Ammon's horn (tissue), 1 donor: ENCODE measurements at regions not wholly inside any gene's neighbourhood (a gene's known extent, or its start where the extent isn't known, plus 50 kb on each side); places are given as distances from the start of the nearest gene placed in this dataset.

Experiments used
- DNase-seq: peaks from one replicate; pipeline ENCODE4 v3.0.0-alpha.2; 2016; ENCODE audit warnings: low spot score

DNA sequence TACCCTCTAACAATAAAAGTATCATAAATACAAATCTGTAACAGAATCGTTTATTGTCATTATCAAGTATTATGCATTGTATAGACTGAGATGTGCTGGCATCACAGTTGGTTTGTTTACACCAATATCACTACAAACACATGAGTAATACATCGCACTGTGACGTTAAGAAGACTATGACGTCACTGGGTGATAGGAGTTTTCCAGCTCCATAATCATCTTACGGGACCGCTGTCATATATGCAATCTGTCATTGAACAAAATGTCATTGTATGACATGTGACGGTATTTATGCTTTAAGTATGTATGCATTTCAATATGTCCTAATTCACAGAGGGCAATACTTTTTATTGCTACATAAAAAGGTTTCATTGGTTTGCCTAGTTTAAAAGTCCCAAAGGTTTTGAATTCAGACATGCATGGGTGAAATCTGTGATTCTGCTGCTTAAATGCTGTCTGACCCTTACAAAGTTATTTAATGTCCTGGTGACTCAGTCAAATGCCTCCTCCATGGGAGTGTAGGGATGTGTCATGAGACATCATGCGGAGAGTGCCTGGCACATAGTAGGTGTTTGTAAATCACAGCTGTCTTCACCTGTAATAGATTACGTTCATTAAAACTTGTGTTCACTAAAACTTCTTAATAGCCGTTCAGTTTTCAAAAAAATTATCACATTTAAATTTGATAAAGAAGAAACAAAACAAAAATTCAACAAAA, 160.7 kb upstream of the PDE10A start:
- DNase-seq = no peak

- no peak for DNase-seq
Measured at GRCh38 chr6:165822501-165822900, 159.5 kb upstream of the PDE10A start.

GRCh38 chr6:165821754-165822153, 158.7 kb upstream of the PDE10A start:
- no peak for DNase-seq

DNA sequence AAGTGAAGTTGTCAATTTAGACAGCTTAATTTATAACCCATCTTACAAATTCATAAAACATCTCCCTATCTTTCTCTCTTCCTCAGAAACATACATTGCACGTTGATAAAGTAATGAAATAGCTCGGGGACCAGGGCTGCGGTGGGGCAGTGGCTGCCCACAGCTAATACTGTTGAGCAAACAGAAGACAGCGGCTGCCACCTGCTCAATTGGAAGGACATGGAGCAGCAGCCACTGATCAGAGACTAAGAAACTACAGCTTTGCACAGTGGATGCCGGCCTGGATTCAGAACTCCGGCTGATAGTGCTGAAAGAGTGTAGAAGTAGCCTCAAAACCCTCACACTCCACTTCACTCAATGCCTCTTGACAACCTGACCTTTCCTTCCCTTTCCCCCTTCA, 157.9 kb upstream of the PDE10A start:
- no peak for DNase-seq

DNA sequence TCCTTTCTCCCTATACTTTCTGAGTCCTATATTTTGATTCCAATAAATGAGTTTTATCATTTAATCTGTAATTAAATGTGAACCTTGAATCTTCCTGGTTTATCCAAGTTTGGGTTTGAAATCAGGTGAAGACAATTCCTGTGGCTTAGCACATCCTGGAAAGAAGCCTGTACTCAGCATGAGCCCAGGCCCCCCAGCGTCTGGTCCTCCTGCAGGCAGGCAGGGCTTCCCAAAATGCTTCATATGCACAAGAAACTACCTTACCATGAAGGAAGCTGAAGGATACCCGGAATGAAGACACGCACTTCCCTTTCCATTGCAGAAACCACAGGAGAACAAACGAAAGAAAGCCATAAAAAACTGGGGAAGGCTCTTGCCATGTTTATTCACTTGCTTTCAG, 157.4 kb upstream of the PDE10A start:
- no peak for DNase-seq

GRCh38 chr6:165819394-165819793, 156.4 kb upstream of the PDE10A start:
- no peak for DNase-seq

- DNase-seq = no peak
Measured at GRCh38 chr6:165818200-165818599, 155.2 kb upstream of the PDE10A start.

DNA sequence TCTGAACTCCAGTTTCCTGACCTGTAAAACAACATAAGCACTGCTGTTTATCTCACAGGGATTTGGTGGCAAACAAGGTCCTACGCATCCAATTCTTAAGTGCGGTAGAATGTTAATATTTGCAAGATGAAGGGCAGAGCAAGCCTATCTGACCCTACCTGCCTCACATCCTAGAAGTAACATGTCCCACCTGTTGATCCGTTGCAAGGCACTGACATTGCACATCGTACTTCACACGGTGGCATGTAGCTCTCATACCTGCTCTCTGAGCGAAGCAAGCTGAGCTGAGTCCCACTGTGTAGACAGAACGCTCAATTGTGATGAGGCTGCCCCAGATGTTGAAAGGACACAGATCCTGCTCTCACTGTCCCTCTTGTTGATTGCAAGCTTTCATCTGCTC, 154.7 kb upstream of the PDE10A start:
- no peak for DNase-seq

GRCh38 chr6:165817148-165817547, 154.1 kb upstream of the PDE10A start:
- DNase-seq = no peak

DNA sequence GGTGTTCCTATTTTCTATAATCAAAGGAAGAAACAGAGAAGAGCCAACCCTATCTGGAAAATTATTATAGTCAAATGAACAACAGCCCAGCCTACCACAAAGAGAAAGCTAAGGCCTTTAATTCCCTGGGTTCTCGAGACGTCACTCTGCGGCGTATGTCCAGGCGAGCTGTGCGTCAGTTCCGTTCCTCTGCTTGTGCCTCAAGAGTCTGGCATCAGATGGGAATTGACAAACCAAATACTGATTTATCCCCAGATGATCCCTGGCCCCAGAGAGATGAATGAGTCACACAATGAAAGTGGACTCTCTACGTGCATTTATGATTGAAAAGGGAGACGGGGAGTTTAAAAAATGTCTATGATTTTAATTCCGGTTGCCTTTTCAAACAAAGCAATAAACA, 151.6 kb upstream of the PDE10A start:
- DNase-seq = no peak

DNA sequence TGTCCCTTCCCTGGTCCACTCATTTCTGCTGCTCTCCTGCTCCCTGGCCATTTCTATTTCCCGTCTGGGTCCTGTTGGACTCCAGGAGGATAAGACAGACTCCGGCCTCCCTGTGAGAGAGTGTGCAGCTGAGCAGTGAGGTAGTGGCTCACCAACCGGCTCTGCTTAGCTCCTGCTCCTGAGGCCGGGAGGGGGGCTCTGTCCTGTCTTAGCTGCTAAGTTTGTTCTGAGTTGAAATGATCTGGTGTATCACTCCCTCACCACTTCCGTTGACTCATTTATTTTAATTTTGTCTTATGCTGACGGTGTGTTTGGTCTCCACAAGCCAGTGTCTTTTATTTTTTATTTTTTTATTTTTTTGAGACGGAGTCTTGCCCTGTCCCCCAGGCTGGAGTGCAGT, 148.5 kb upstream of the PDE10A start:
- no peak for DNase-seq

DNA sequence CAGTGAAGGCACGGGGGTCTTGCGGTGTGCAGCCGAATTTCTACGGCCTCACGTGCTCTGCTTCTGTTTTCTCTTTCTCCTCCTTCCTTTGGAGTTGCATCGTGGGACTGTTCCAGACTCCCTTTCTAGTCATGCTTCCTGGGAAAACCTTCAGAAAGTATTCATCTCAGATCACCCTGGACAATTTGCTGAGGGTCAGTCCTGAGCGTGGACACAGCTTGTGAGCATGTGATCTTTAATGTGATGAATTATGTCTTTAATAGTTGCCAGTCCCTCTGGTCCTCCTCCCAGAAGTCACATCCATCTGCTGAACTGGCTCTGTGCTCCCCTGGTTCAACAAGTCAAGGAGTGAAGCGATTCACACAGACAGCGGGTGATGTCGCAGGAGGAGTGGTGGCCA, 145.0 kb upstream of the PDE10A start:
- DNase-seq = no peak

DNA sequence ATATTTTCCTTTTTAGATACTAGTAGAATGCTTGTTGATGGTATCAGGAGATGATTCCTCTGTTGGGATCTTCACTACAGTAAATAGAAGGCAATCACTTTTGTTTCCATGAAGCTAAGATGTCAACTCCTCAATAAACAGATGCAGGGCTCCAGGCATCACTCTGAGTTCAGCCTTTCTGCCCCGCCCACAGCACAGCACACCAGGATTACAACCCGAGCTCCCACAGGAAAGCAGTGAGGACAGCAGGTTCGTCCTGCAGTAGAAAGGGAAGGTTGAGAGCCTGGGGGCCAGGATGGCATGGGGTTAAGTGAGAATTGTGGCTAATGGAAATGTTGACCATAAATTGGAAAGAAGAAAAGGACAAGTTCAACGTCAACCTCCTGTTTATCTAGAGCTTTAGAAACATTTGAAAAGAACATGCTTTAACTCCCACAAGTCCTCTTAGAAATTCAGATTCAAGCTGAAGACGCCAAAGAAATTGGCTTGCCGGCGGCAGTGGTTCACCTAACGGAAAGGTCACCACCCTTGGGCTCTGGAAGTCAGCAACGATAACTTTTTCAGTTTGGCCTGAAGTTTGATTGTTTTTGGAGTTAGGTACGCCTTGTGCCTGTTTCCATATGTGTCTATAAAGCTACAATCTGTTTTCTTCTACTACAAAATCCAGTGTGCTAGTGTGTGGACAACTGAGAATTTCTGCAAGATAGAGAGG, 144.4 kb upstream of the PDE10A start:
- DNase-seq = no peak

DNA sequence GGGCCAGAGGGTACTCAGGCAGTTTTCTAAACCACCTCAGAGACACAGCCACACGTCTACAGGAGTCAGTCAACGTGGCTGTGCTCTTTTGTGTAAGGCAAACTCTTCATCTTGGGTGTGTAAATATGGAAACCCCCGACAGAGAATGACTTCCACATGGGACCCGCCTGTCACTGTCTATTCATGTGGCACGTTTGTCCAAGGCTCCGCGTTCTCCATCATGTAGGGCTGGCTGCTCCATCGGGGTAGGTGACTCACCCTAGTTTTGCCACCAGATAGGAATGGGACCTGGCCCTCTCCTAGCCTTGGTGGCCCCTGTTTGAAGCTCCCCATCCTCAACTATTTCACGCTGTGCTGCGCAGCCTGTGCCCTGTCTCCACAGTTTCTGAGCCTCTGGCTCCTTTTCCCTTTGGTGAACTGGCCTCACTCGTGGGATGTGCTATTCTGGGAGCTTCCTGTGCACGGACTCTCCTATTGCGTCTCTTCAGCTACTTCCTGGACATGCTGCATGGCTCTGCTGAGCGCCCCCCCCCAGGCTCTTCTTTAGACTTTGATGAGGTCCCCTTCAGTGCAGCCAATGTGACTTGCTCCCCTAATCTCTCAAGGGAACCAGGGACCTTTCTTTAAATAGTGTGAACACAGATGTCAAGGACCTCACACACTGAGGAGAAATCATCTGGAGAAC, 143.2 kb upstream of the PDE10A start:
- DNase-seq = no peak

- DNase-seq = no peak
Measured at GRCh38 chr6:165805636-165806035, 142.6 kb upstream of the PDE10A start.

DNA sequence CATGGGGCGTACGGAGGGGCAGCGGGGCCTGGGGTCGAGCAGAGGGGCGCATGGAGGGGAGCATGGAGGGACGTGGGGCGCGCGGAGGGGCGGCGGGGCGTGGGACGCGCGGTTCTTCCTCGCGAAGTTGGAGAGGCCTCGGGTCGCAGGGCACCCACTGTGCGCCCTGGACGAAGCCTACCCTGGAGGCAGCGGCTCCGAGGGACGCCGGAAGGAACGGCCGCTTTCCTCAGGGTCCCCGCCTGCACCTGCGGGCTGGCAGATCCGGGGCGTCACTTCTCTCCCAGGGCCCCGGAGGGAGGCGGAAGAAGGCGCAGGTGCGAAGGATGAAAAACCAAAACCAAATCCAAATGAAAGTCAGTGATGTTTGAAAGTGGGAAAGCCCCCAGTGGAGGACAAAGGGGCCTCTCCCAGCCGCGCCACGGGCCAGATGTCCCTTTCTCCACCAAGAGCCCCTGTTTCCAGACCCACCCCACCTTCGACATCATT, 142.1 kb upstream of the PDE10A start:
- DNase-seq = no peak

- DNase-seq = no peak
Measured at GRCh38 chr6:165804331-165805066, 141.5 kb upstream of the PDE10A start.

DNA sequence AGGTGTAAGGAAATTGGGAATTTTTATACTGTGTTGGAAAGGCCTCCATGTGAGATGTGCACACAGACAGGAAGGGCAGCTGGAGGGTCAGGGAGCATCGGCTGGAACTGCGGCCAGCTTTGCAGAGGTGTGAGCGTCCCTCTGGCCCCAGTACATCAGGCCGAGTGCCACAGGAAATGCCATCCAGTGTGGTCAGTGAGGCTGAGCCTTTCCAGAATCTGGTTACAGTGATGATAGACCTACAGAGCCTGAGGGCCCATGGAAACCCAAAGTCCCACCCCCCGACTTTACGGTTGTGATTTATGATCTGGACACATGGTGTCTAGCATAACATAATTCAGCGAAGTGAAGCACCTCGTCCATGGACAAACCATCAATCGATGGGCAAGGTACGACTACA, 137.3 kb upstream of the PDE10A start:
- no peak for DNase-seq

GRCh38 chr6:165799391-165800153, 136.5 kb upstream of the PDE10A start:
- no peak for DNase-seq

GRCh38 chr6:165798991-165799390, 135.9 kb upstream of the PDE10A start:
- DNase-seq = no peak

DNA sequence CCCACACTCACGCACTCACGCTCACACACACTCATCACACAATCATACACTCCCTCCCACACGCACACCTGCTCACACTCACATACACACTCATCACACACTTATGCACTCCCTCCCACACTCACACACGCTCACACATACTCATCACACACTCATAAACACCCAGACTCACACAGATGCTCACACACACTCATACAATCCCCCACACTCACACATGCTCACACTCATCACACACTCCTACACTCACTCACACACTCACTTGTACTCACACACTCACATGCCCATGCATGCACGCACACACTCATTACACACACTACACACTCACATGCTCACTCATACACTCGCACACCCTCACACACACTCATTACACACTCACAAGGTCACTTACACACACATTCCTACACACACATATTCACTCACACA, 131.1 kb upstream of the PDE10A start:
- no peak for DNase-seq
